NCI-H69 (cell line): ENCODE measurements at regions not wholly inside any gene's neighbourhood (a gene's known extent, or its start where the extent isn't known, plus 50 kb on each side); places are given as distances from the start of the nearest gene placed in this dataset.
"Not testable (repeated sequence)": the region's sequence is repeated elsewhere in the genome, so short reads cannot be mapped to it uniquely, and the experiment has no call there.

ENCODE experiments used
- DNase-seq: peaks from one replicate; lab custom pipeline; 2025; lab: John Stamatoyannopoulos, UW

- DNase-seq = no peak
These were observed 305.1 kb upstream of the RIOK2 start for GRCh38 chr5:97488126-97488668.

GRCh38 chr5:97489010-97489840 lies 306.2 kb upstream of the RIOK2 start:
- peak; percentile 16 for DNase-seq

GRCh38 chr5:97494465-97494864 lies 311.4 kb upstream of the RIOK2 start:
- no peak for DNase-seq

GRCh38 chr5:97495301-97495700 lies 312.3 kb upstream of the RIOK2 start:
- peak; percentile 31 for DNase-seq

GRCh38 chr5:97496037-97496436 lies 313.0 kb upstream of the RIOK2 start:
- no peak for DNase-seq

- DNase-seq = no peak
These were observed 315.6 kb upstream of the RIOK2 start for GRCh38 chr5:97498657-97499056.

GRCh38 chr5:97499605-97500004 lies 316.6 kb upstream of the RIOK2 start:
- DNase-seq = peak; percentile 15

GRCh38 chr5:97501286-97501964 lies 318.4 kb upstream of the RIOK2 start:
- DNase-seq = no peak

GRCh38 chr5:97501965-97502305 lies 318.9 kb upstream of the RIOK2 start:
- no peak for DNase-seq

- DNase-seq = no peak
These were observed 325.8 kb upstream of the RIOK2 start for GRCh38 chr5:97508864-97509263.

- DNase-seq = not testable (repeated sequence)
These were observed 336.5 kb upstream of the RIOK2 start for GRCh38 chr5:97519565-97519964.

- DNase-seq = not testable (repeated sequence)
These were observed 340.3 kb upstream of the RIOK2 start for GRCh38 chr5:97523336-97523735.

GRCh38 chr5:97525780-97526179 lies 342.7 kb upstream of the RIOK2 start:
- DNase-seq = no peak

- DNase-seq = peak; percentile 98
These were observed 345.9 kb upstream of the RIOK2 start for GRCh38 chr5:97528941-97529340.

GRCh38 chr5:97529354-97529985 lies 346.4 kb upstream of the RIOK2 start:
- peak; percentile 78 for DNase-seq

GRCh38 chr5:97531549-97531948 lies 348.5 kb upstream of the RIOK2 start:
- no peak for DNase-seq

- peak; percentile 87 for DNase-seq
These were observed 351.1 kb upstream of the RIOK2 start for GRCh38 chr5:97534166-97534565.

- DNase-seq = no peak
These were observed 353.6 kb upstream of the RIOK2 start for GRCh38 chr5:97536683-97537082.

GRCh38 chr5:97538912-97539311 lies 355.9 kb upstream of the RIOK2 start:
- DNase-seq = peak; percentile 37

GRCh38 chr5:97541864-97542263 lies 358.8 kb upstream of the RIOK2 start:
- DNase-seq = no peak

GRCh38 chr5:97542469-97542868 lies 359.4 kb upstream of the RIOK2 start:
- no peak for DNase-seq

- no peak for DNase-seq
These were observed 360.1 kb upstream of the RIOK2 start for GRCh38 chr5:97543166-97543565.

- DNase-seq = no peak
These were observed 361.2 kb upstream of the RIOK2 start for GRCh38 chr5:97544240-97544639.
